WTC11 (cell line): ENCODE measurements at regions not wholly inside any gene's neighbourhood (a gene's known extent, or its start where the extent isn't known, plus 50 kb on each side); places are given as distances from the start of the nearest gene placed in this dataset.

Source experiments
- ATAC-seq: fragments of 200-7000 bp; cut with Tn5 transposase; 2 replicates; pipeline ENCODE4 v1.10.0; 2021; ENCODE audit warnings: mild to moderate bottlenecking, moderate library complexity
- CTCF ChIA-PET: fragments of 300-600 bp; sonication (Branson Sonifier 250); formaldehyde crosslinking; loops from one replicate; lab custom pipeline; 2021; ENCODE audit warnings: antibody characterized with exemption; lab: Charles Lee
- POLR2A ChIA-PET: fragments of 350-600 bp; sonication (Branson Sonifier 250); formaldehyde crosslinking; loops from one replicate; lab custom pipeline; 2021; ENCODE audit warnings: antibody characterized with exemption; lab: Charles Lee
- DNase-seq: peaks from one replicate; pipeline ENCODE4 v3.0.0; 2021; ENCODE audit warnings: low spot score
- H3K27ac Mint-ChIP-seq: 2 replicates; pipeline ENCODE4 v1.8.0; 2021; ENCODE audit warnings: mixed read lengths
- H3K27me3 Mint-ChIP-seq: 2 replicates; pipeline ENCODE4 v1.8.0; 2021; ENCODE audit warnings: low read depth, mild to moderate bottlenecking, moderate library complexity, mixed read lengths
- H3K36me3 Mint-ChIP-seq: 2 replicates; pipeline ENCODE4 v1.8.0; 2021; ENCODE audit warnings: mixed read lengths
- H3K4me1 Mint-ChIP-seq: 2 replicates; pipeline ENCODE4 v1.8.0; 2022; ENCODE audit warnings: mixed read lengths
- H3K4me3 Mint-ChIP-seq: 2 replicates; pipeline ENCODE4 v1.8.0; 2021; ENCODE audit warnings: mild to moderate bottlenecking, moderate library complexity, mixed read lengths
- H3K9me3 Mint-ChIP-seq: 2 replicates; pipeline ENCODE4 v1.8.0; 2021; ENCODE audit warnings: mixed read lengths
- FOXK1 ChIP-seq: sonication (generic); formaldehyde crosslinking; IDR thresholded peaks from 2 replicates; pipeline ENCODE4 v1.8.0; 2022; ENCODE audit warnings: mild to moderate bottlenecking, moderate library complexity, missing genetic modification reagents
- FOXP1 ChIP-seq: sonication (generic); formaldehyde crosslinking; IDR thresholded peaks from 2 replicates; pipeline ENCODE4 v1.8.0; 2022; ENCODE audit warnings: missing genetic modification reagents, mild to moderate bottlenecking, moderate library complexity, borderline replicate concordance
- KAT7 ChIP-seq: sonication (generic); formaldehyde crosslinking; IDR thresholded peaks from 2 replicates; pipeline ENCODE4 v1.8.1; 2023; ENCODE audit warnings: missing genetic modification reagents, mild to moderate bottlenecking, borderline replicate concordance
- NFATC4 ChIP-seq: fragments of 250-450 bp; sonication (Bioruptor Pico); IDR thresholded peaks from 2 replicates; pipeline ENCODE4 v1.9.0; 2021; ENCODE audit warnings: mild to moderate bottlenecking
- NFYB ChIP-seq: sonication (generic); formaldehyde crosslinking; conservative IDR thresholded peaks from 2 replicates; pipeline ENCODE4 v1.8.0; 2022; ENCODE audit warnings: low read depth, missing genetic modification reagents
- NR2C2 ChIP-seq: sonication (generic); formaldehyde crosslinking; IDR thresholded peaks from 2 replicates; pipeline ENCODE4 v1.8.0; 2022; ENCODE audit warnings: mild to moderate bottlenecking, missing genetic modification reagents
- PRRX2 ChIP-seq: fragments of 250-450 bp; sonication (Bioruptor Pico); IDR thresholded peaks from 2 replicates; pipeline ENCODE4 v1.8.0; 2021; ENCODE audit warnings: mild to moderate bottlenecking
- SOX15 ChIP-seq: fragments of 250-450 bp; sonication (Bioruptor Pico); IDR thresholded peaks from 2 replicates; pipeline ENCODE4 v1.9.0; 2021; ENCODE audit warnings: mild to moderate bottlenecking
- TCF7 ChIP-seq: sonication (generic); formaldehyde crosslinking; IDR thresholded peaks from 2 replicates; pipeline ENCODE4 v1.8.0; 2022; ENCODE audit warnings: mild to moderate bottlenecking, low read depth, missing genetic modification reagents, moderate library complexity
- ZBTB21 ChIP-seq: sonication (generic); formaldehyde crosslinking; IDR thresholded peaks from 2 replicates; pipeline ENCODE4 v1.8.1; 2023; ENCODE audit warnings: mild to moderate bottlenecking, missing genetic modification reagents, borderline replicate concordance
- ZNF317 ChIP-seq: sonication (generic); formaldehyde crosslinking; IDR thresholded peaks from 2 replicates; pipeline ENCODE4 v1.8.1; 2023; ENCODE audit warnings: low read depth, mild to moderate bottlenecking, moderate library complexity, missing genetic modification reagents, borderline replicate concordance
- TF ChIP-seq, protein P1 (sequence below): sonication (generic); formaldehyde crosslinking; IDR thresholded peaks from 2 replicates; pipeline ENCODE4 v1.8.0; 2023; ENCODE audit warnings: missing genetic modification reagents
- TF ChIP-seq, protein P2 (sequence below): sonication (generic); formaldehyde crosslinking; IDR thresholded peaks from 2 replicates; pipeline ENCODE4 v1.8.1; 2023; ENCODE audit warnings: mild to moderate bottlenecking, missing genetic modification reagents, borderline replicate concordance
- TF ChIP-seq, protein P3 (sequence below): sonication (generic); formaldehyde crosslinking; IDR thresholded peaks from 2 replicates; pipeline ENCODE4 v1.8.1; 2022; ENCODE audit warnings: mild to moderate bottlenecking, missing genetic modification reagents, moderate library complexity, borderline replicate concordance
- TF ChIP-seq, protein P4 (sequence below): sonication (generic); formaldehyde crosslinking; IDR thresholded peaks from 2 replicates; pipeline ENCODE4 v1.8.1; 2022; ENCODE audit warnings: missing genetic modification reagents, borderline replicate concordance
- TF ChIP-seq, protein P5 (sequence below): sonication (generic); formaldehyde crosslinking; IDR thresholded peaks from 2 replicates; pipeline ENCODE4 v1.8.1; 2022; ENCODE audit warnings: low read depth, missing genetic modification reagents, borderline replicate concordance
- TF ChIP-seq, protein P6 (sequence below): sonication (generic); formaldehyde crosslinking; conservative IDR thresholded peaks from 2 replicates; pipeline ENCODE4 v1.8.1; 2023; ENCODE audit warnings: mild to moderate bottlenecking, low read depth, missing genetic modification reagents, moderate library complexity
- TF ChIP-seq, protein P7 (sequence below): sonication (generic); formaldehyde crosslinking; IDR thresholded peaks from 2 replicates; pipeline ENCODE4 v1.8.0; 2022; ENCODE audit warnings: mild to moderate bottlenecking, missing genetic modification reagents
- TF ChIP-seq, protein P8 (sequence below): sonication (generic); formaldehyde crosslinking; IDR thresholded peaks from 2 replicates; pipeline ENCODE4 v1.8.1; 2023; ENCODE audit warnings: mild to moderate bottlenecking, moderate library complexity, missing genetic modification reagents
- TF ChIP-seq, protein P9 (sequence below): sonication (generic); formaldehyde crosslinking; IDR thresholded peaks from 2 replicates; pipeline ENCODE4 v1.8.0; 2022; ENCODE audit warnings: mild to moderate bottlenecking, missing genetic modification reagents

DNA sequence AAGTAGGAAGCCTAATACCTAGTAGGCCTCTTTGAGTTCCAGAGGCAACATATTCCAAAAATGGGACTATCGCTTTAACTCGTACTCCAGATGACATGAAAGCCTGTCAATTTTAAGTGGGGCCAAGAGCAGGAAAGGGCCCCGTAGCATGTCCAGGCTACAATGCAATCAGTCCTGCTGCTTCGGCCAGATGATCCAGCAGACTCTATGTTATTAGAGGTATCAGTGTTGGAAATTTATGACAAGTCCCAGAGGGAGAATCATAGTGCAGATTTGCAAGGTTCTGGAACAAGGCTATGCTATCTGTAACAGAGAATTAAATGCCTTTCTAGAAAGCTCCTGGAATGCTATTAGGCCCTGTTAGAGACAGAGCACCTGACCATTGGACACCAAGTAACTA is 56.7 kb upstream of the SRP9 start:
- ChIA-PET CTCF (no interaction called here), POLR2A (no interaction called here)
- no peak for TF ChIP-seq SOX15 (CRISPR knock-in tag)
- no peak for TF ChIP-seq NR2C2 (CRISPR knock-in tag)
- TF ChIP-seq, protein P1, sequence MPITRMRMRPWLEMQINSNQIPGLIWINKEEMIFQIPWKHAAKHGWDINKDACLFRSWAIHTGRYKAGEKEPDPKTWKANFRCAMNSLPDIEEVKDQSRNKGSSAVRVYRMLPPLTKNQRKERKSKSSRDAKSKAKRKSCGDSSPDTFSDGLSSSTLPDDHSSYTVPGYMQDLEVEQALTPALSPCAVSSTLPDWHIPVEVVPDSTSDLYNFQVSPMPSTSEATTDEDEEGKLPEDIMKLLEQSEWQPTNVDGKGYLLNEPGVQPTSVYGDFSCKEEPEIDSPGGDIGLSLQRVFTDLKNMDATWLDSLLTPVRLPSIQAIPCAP (CRISPR knock-in tag) = no peak
- TF ChIP-seq, protein P2, sequence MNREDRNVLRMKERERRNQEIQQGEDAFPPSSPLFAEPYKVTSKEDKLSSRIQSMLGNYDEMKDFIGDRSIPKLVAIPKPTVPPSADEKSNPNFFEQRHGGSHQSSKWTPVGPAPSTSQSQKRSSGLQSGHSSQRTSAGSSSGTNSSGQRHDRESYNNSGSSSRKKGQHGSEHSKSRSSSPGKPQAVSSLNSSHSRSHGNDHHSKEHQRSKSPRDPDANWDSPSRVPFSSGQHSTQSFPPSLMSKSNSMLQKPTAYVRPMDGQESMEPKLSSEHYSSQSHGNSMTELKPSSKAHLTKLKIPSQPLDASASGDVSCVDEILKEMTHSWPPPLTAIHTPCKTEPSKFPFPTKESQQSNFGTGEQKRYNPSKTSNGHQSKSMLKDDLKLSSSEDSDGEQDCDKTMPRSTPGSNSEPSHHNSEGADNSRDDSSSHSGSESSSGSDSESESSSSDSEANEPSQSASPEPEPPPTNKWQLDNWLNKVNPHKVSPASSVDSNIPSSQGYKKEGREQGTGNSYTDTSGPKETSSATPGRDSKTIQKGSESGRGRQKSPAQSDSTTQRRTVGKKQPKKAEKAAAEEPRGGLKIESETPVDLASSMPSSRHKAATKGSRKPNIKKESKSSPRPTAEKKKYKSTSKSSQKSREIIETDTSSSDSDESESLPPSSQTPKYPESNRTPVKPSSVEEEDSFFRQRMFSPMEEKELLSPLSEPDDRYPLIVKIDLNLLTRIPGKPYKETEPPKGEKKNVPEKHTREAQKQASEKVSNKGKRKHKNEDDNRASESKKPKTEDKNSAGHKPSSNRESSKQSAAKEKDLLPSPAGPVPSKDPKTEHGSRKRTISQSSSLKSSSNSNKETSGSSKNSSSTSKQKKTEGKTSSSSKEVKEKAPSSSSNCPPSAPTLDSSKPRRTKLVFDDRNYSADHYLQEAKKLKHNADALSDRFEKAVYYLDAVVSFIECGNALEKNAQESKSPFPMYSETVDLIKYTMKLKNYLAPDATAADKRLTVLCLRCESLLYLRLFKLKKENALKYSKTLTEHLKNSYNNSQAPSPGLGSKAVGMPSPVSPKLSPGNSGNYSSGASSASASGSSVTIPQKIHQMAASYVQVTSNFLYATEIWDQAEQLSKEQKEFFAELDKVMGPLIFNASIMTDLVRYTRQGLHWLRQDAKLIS (CRISPR knock-in tag) = no peak
- TF ChIP-seq, protein P3, sequence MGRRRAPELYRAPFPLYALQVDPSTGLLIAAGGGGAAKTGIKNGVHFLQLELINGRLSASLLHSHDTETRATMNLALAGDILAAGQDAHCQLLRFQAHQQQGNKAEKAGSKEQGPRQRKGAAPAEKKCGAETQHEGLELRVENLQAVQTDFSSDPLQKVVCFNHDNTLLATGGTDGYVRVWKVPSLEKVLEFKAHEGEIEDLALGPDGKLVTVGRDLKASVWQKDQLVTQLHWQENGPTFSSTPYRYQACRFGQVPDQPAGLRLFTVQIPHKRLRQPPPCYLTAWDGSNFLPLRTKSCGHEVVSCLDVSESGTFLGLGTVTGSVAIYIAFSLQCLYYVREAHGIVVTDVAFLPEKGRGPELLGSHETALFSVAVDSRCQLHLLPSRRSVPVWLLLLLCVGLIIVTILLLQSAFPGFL (CRISPR knock-in tag) = no peak
- no peak for TF ChIP-seq ZBTB21 (CRISPR knock-in tag)
- TF ChIP-seq, protein P4, sequence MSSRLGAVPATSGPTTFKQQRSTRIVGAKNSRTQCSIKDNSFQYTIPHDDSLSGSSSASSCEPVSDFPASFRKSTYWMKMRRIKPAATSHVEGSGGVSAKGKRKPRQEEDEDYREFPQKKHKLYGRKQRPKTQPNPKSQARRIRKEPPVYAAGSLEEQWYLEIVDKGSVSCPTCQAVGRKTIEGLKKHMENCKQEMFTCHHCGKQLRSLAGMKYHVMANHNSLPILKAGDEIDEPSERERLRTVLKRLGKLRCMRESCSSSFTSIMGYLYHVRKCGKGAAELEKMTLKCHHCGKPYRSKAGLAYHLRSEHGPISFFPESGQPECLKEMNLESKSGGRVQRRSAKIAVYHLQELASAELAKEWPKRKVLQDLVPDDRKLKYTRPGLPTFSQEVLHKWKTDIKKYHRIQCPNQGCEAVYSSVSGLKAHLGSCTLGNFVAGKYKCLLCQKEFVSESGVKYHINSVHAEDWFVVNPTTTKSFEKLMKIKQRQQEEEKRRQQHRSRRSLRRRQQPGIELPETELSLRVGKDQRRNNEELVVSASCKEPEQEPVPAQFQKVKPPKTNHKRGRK (CRISPR knock-in tag) = no peak
- no peak for ATAC-seq
- Mint-ChIP-seq H3K27ac (no peak overlapping the region), H3K9me3 (peaks cover 3% of the 10 kb centered on the region; the same call in 1 of the 2 replicates), H3K27me3 (no peaks in the 10 kb centered on the region), H3K4me3 (no peak overlapping the region), H3K4me1 (no peaks in the 10 kb centered on the region), H3K36me3 (no peaks in the 10 kb centered on the region)
- no peak for DNase-seq

DNA sequence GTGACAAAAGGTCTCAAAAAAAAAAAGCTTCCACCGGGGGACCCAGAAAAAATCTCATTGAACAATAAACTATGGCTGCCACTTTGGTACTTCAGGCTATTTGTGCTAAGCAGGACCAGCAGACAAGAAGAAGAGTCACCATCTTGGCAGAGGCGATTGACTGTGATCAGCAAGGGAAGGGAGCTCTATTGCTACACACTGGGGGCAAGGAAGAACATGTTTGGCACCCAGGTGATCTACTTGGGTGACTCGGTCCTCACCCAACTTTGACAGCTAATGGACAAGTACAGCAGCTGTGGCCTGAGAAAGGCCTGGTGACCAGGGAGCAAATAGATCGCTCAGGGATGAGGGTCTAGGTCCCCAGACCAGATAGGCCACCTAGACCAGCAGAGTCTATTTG is 53.4 kb upstream of the SRP9 start:
- DNase-seq (no peak), ATAC-seq (no peak)
- peaks cover 5% of the 10 kb centered on the region; the same call in 1 of the 2 replicates for H3K9me3 Mint-ChIP-seq
- ChIA-PET CTCF (interaction anchor here (1.6 kb wide), 1 partner anchor 250 kb away, joined by 5 read pairs; no protein-coding TSS in a partner anchor), POLR2A (interaction anchor here (0.7 kb wide), 1 partner anchor 23 kb away, joined by 3 read pairs; no protein-coding TSS in a partner anchor)
- H3K4me3 Mint-ChIP-seq = no peak overlapping the region
- H3K27ac Mint-ChIP-seq = no peak overlapping the region
- no peaks in the 10 kb centered on the region for H3K4me1 Mint-ChIP-seq
- no peaks in the 10 kb centered on the region for H3K27me3 Mint-ChIP-seq
- no peaks in the 10 kb centered on the region for H3K36me3 Mint-ChIP-seq
- TF ChIP-seq FOXP1 (CRISPR knock-in tag) (no peak), ZNF317 (CRISPR knock-in tag) (no peak), KAT7 (CRISPR knock-in tag) (no peak), NFATC4 (CRISPR knock-in tag) (no peak), TCF7 (CRISPR knock-in tag) (no peak), FOXK1 (CRISPR knock-in tag) (no peak), PRRX2 (no peak), NFYB (CRISPR knock-in tag) (no peak)
- TF ChIP-seq, protein P5, sequence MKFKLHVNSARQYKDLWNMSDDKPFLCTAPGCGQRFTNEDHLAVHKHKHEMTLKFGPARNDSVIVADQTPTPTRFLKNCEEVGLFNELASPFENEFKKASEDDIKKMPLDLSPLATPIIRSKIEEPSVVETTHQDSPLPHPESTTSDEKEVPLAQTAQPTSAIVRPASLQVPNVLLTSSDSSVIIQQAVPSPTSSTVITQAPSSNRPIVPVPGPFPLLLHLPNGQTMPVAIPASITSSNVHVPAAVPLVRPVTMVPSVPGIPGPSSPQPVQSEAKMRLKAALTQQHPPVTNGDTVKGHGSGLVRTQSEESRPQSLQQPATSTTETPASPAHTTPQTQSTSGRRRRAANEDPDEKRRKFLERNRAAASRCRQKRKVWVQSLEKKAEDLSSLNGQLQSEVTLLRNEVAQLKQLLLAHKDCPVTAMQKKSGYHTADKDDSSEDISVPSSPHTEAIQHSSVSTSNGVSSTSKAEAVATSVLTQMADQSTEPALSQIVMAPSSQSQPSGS (CRISPR knock-in tag) = no peak
- TF ChIP-seq, protein P6, sequence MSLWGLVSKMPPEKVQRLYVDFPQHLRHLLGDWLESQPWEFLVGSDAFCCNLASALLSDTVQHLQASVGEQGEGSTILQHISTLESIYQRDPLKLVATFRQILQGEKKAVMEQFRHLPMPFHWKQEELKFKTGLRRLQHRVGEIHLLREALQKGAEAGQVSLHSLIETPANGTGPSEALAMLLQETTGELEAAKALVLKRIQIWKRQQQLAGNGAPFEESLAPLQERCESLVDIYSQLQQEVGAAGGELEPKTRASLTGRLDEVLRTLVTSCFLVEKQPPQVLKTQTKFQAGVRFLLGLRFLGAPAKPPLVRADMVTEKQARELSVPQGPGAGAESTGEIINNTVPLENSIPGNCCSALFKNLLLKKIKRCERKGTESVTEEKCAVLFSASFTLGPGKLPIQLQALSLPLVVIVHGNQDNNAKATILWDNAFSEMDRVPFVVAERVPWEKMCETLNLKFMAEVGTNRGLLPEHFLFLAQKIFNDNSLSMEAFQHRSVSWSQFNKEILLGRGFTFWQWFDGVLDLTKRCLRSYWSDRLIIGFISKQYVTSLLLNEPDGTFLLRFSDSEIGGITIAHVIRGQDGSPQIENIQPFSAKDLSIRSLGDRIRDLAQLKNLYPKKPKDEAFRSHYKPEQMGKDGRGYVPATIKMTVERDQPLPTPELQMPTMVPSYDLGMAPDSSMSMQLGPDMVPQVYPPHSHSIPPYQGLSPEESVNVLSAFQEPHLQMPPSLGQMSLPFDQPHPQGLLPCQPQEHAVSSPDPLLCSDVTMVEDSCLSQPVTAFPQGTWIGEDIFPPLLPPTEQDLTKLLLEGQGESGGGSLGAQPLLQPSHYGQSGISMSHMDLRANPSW (CRISPR knock-in tag) = no peak
- TF ChIP-seq, protein P7, sequence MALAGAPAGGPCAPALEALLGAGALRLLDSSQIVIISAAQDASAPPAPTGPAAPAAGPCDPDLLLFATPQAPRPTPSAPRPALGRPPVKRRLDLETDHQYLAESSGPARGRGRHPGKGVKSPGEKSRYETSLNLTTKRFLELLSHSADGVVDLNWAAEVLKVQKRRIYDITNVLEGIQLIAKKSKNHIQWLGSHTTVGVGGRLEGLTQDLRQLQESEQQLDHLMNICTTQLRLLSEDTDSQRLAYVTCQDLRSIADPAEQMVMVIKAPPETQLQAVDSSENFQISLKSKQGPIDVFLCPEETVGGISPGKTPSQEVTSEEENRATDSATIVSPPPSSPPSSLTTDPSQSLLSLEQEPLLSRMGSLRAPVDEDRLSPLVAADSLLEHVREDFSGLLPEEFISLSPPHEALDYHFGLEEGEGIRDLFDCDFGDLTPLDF (CRISPR knock-in tag) = no peak
- TF ChIP-seq, protein P8, sequence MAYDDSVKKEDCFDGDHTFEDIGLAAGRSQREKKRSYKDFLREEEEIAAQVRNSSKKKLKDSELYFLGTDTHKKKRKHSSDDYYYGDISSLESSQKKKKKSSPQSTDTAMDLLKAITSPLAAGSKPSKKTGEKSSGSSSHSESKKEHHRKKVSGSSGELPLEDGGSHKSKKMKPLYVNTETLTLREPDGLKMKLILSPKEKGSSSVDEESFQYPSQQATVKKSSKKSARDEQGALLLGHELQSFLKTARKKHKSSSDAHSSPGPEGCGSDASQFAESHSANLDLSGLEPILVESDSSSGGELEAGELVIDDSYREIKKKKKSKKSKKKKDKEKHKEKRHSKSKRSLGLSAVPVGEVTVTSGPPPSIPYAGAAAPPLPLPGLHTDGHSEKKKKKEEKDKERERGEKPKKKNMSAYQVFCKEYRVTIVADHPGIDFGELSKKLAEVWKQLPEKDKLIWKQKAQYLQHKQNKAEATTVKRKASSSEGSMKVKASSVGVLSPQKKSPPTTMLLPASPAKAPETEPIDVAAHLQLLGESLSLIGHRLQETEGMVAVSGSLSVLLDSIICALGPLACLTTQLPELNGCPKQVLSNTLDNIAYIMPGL (CRISPR knock-in tag) = no peak
- TF ChIP-seq, protein P9, sequence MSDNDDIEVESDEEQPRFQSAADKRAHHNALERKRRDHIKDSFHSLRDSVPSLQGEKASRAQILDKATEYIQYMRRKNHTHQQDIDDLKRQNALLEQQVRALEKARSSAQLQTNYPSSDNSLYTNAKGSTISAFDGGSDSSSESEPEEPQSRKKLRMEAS (CRISPR knock-in tag) = no peak
